NOMO-1 treated with DMSO at 0.1 percent for 48 hours (cell line): ENCODE measurements at regions not wholly inside any gene's neighbourhood (a gene's known extent, or its start where the extent isn't known, plus 50 kb on each side); places are given as distances from the start of the nearest gene placed in this dataset.
A peak's percentile ranks its signal among the peaks of the same experiment; 100 is the strongest.

ENCODE experiments used
- DNase-seq: peaks from one replicate; lab custom pipeline; 2025; ENCODE audit not compliant: unreplicated experiment; lab: John Stamatoyannopoulos, UW

DNA sequence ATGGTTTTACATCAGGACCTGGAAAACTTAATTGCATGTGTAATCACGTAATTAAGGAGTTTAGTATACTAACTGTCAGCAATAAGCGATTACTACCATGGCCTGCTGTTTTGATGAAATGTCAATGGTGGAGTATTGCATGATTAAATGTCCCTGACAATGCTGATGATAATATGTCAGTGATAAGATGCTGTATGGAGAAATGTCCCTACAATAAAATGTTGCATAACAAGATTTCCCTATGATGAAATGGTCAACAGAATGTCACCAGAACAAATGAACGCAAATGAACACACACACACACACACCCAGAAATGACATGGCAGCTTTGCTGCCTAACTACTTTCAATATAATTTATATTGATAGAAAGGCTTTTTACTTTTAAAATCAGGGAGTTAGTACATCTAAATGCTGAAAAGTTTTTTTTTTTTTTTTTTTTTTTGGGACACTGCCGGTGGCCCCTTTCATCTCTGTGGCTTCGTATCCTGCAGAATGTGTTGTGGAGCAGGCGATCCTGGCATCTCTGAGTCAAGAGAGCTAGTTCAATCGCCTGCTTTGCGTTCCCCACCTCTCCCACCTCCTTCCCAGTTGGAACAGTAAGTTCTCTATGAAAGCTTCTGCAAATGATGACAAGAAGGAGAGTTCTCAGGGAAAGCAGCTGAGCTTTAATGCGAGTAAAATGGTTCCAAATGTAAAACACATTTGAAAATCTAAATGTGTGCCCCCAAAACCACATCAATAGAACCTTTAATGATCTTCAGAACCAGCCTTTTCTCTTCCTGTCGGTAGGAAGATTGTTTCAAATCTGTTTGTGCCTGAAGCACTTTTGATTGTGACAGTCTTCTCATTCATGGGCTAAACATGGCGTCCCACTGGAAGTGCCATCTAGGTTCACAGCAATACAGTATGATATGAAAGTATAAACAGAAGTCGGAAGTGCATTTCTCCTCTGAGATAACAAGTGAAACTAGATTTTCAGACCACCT, 170.1 kb upstream of the GBE1 start:
- no peak for DNase-seq

DNA sequence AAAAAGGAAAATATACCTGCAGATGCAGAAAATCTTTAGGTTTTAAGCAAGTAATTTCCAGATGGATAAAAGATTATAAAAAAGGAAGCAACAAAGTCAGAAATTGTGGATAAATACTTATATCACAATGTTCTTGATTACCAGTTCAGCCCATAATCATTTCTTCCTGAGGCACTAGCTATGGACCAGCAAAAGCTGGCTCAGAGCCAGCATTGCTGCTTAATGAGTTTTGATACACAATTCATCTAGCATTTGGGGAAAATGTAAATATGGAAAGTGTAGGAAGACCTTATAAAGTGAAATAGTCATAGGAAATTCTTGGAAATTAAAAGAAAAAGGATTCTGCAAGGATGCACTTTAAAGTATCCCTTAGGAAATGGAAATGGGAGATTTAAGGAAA, 168.3 kb upstream of the GBE1 start:
- no peak for DNase-seq

DNA sequence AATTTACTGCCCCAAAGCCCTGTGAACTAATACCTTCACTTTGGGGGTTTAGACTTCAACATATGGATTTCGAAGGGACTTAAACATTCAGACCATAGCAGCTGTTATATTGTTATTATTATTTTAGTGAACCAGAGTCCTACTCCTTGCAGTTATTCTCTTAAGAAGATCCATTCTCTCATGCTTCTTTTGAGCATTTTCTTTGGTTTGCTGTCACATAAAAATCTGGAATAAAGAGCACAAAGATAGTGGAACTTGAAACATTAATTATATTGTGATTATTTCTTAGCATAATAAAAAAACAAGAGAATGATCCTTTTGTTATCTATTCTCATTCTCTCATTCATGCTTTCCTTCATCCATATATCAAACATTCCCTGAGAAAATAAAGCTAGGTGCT, 166.4 kb upstream of the GBE1 start:
- no peak for DNase-seq

DNA sequence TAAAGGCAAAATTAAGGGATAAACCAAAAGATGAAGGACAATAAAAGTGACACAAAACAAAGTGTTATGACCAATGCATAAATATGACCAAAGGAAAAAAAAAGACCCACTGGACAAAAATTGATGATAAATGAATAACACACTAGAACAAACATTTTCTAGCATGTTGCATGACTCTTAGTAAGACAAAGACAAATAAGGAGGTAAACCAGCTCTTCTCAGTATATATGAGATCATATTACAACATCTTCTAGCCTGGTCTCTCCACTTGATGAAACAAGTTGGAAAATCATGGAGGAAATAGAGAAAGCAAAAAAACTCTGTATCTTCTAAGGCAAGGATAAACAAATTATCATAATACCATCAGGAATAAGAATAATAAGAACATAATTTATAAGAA, 163.9 kb upstream of the GBE1 start:
- DNase-seq, result no peak

DNA sequence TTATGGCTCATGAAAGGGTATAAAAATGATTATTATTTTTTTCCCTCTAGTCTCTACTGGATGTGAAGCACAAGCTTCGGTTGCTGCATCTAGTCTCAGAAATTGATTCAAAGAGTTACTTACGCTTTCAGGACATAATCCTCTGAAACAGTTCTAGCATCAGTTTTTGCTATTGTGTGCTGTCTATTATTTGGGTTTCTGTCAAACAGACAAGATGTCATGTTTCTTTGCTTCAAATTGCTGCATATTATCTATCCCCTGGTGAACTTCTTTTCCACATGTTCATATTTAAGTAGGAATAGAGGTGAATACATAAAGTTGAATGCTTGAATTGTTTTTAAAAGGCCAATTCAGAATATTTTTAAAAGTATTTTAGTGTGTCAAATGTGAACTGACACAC, 161.6 kb upstream of the GBE1 start:
- DNase-seq, result no peak

DNA sequence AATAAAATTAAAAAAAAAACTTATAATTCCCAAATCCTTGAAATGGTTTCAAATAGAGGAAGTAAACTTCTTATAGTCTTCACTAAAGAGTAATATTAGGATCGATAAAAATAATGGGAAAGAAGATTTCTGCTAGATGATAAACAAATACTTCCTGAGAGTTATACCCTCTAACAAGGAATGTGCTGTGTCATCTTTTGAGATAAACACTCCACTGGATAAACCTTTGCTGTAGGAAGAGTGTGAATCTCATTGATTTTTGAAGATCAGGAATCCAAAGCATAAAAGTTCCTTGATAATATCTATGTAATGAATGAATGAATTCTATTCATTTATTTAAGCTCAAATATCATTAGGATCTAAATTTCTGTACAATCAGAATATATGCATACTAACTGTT, 161.0 kb upstream of the GBE1 start:
- DNase-seq, result no peak

DNA sequence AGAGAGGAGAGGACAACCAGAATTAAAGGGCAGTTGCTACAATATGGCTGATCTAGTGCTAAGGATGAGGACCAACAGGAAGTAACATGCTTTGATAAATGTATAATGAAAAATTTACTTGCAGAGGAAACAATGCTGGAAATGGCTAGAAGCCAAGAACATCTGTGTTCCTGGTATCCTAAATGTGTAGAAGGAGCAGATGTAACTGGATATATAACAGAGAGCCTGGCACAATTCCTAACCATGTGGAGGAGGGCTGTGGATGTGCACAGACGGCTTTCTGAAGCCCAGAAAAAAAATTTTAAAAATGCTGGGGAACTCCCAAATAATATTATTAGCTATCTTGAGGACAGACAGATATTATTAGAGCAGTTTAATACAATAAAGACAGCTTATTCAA, 159.4 kb upstream of the GBE1 start:
- no peak for DNase-seq

DNA sequence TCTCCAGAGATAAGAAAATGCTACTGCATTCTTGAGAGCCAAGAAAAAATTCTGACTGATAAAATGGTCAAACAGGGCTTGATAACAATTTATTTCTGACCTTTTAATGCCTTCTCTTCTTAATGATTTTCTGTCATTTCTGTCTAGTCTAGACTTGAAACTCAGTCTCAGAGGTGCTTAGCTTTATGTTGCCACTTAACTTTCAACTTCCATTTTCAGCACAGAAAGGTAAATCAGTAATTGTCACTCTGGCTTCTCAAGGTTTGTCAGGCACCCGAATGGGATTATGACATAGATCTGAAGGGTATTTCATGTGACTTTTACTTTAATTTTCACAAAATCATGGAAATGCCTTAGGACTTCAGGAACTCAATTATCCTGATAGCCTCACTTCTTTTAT, 155.4 kb upstream of the GBE1 start:
- no peak for DNase-seq

DNA sequence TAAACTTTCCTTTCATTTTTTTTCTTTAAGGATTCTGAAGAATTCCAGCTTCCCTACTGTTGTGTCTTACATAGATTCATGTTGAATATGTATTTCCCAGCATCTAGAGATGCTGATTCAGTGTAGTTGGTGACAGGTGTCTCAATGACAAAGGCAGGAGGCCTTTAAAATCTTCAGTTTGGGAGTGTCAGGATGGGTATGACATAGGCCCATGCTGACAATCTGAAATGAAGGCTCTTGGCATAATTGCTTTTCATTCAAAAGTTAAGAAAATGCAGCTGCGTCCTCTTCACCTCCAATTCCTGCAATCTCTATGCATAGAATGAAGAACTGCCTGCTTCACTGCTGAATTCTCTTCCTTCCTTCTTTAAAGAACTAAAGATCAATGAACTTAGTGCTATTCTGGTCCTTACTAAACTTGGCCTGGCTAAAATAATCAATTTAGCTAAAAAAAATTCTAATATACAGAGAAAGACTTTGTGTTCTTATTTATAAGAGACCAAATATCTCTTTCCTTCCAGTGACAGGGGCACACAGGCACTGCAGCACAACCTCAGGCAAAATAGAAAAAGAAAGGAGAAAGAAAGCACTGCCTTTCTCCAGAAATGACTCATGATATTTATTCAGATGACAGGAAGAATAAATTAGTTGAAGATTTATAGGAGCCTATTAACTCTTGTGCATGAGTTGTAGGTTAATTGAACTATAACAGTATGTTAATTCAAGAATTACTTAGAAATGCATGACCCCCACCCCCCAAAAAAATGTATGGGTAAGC, 152.6 kb upstream of the GBE1 start:
- no peak for DNase-seq

DNA sequence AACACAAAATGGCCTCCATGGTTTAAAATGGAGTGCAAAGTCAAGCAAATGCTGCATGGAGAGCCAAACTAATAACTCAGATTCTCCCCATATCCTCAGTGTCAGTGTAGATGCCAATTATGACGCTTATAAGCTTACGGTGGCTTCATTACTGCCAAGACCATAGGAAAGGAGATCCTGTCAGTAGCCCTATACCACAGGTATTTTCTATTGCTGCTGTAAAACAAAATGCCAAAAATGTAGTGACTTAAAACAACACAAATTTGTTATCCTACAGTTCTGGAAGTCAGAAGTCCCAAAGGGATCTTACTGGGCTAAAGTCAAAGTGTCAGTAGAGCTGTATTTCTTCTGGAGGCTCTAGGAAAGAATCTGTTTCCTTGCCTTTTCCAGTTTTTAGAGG, 149.8 kb upstream of the GBE1 start:
- DNase-seq, result no peak

DNA sequence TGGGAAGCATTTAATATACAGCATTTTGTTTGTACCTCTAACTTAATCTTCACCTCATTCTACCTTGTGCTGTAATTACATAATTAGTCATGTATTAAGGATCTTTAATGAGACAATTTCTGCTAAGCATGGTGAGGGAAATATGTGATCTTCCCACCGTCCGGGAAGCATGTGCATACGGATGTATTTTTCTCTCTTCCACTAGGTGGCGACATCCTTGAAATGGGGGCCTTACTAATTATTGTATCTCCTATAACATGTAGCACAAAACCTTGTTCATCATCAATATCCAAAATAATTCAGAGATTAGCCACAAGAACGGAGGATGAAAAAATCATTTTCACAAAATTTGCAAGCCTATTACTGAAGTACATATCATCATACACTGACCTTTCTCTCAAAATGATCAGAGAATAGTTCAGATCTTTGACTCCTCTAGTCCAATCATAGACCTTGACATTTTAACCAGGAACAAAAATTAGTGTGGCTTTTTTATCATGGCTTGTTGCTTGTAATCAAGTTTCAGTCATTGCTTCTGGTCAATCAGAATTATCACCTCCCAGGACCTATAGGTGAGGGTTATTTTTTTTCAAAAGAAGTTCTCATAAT, 148.9 kb upstream of the GBE1 start:
- no peak for DNase-seq

DNA sequence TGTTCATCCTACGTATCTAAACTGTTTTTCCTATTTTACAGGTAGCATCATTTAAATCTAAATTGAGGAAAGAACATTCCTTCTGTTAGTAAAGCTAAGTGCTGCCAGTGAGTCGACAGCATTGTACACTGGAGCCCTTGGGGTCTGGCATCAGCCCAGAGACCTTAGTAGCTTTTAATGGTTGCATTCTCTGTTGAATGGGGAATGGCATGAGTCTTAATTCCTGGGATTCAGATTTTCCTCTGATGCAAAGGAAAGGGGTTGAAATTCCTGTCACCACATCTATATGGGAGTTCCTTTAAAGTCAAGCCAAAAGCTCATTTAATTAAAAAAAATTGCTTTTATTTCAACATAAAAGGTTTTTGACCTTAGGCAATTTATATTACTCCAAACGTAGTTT, 148.4 kb upstream of the GBE1 start:
- DNase-seq, result no peak

DNA sequence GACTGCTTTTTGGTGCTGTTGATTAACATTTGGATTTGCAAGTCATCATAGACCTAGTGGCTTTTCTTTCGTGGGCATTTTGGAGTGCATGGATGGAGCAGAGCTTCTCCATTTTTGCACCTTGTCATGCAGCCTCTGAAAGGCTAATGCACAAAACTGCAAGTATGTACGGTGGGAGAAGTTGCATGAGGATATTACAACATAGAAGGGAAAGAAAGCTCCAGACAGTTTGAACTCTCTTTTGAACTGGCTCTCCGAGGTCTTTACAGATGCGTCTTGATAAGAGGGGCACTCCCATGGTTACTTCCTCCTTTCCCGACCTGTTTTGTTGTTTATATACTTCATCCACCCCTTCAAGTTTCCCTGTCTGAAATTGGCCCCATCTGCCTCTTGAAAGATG, 147.1 kb upstream of the GBE1 start:
- DNase-seq, result peak; percentile 54

DNA sequence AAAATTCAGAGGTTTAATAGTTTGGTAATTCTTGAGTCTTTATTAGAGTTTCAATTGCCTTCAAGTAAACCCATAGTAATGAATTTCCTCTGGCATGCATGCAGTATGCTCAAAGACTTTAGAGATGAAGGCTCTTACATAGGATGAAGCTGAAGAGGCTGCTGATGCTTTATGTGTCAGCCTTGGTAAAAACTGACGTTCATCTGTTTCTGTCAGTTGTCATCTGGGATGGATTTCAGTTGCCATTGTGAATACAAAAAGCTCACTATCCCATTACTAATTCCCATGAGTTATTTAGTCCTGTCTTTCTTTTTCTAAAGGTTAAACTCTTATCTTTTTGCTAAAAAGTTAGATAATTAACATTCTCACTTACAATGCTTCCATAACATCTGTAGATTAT, 136.9 kb upstream of the GBE1 start:
- DNase-seq, result no peak

DNA sequence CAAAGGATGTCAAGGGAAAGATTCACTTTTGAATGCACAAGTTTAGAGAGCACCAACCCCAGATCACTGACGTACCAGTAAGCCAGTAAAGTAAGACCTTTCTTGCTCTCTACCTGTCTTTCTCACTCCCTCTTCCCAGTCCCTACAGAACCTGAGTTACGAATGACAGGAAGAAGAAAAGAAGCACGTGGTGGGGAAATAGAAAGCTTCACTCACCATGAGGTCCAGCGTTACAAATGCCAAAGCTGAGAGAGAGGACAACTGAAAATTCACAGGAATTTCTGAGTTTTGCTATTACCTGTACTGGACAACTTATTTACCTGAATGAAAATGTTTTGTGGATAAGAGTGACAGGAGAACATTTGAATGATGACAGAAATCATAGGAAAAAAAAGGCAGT, 133.2 kb upstream of the GBE1 start:
- DNase-seq, result no peak

DNA sequence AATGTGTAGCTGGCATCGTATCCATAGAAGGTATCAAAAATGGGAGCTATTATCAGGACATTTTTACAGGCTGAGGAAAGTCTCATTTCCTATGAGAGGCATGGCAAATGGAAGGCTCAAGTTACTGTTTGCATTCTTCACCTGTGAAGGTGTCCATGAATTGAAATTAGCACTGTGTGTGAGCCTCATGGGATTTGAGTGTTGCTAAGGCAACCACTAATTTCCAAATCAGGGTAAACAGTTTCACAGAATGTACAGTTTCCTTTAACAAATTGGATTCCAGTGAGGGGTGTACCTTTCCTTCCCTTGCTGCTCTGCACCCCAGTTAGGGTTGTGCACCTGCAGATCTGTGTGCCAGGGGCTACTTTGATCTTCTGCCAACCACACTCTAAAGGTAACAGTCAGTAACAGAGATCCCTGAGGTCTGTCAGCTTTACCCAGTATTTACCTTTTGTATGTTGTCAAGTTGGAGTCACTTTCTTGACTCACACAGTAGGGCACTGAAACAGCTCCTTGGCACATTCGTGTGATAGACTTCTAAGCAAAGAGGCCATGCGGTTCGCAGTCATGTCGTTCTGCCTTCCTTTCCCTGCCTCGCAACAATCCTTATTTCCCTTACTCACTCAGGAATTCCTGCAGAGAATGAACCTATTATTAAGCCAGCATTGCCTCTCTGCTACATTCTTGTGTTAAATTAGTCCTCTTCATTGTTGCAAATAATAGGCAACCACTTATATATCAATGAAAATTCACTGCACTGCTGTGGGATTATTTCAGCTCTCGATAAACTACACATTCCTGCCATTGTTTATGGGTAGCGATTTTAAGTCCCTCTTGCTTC, 129.8 kb upstream of the GBE1 start:
- no peak for DNase-seq

DNA sequence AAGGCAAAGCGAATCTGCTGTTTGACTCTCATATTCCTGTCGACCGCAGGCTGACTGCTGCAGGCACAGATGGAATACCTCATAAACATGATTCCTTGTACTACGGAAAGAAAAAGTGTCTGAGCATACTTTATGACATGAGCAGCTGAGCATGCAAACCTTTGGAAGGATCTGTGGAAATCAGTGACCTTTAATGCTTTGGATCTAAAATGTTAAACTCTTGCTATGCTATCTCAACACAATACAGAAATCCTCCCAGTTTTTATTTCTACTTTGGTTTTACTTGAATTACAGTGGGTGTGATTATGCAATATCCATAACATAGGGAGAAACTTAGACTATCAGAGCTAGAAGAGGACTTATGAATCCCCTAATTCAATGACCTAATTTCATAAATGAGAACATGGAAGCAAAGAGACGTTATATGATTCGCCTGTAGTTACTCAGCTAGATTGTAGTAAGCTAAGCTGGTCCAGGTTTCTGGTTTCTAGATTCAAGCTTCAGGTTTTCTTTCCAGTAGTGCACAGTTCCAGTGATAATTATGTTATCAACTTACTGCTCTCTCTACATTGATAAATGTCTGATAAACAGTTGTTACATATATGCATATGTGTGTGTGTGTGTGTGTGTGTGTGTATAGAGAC, 127.6 kb upstream of the GBE1 start:
- DNase-seq, result no peak

DNA sequence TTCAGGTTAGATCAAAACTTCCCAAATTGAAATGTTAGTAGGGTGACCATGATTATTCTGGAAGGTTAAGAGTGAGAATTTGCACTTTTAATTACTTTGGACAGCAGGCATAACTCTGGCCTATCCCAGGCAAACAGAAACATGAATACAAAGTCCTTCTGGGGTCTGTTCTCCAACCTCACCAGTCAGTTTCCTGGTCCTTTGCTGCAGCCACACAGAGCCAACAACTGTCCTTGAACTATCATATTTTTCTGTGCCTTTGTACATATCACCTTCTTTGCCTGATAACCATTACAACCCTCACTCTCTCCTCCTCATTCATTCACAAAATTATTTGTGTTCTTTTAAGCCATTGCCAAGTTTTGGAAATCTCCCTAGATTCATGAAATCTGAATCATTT, 126.0 kb upstream of the GBE1 start:
- no peak for DNase-seq

DNA sequence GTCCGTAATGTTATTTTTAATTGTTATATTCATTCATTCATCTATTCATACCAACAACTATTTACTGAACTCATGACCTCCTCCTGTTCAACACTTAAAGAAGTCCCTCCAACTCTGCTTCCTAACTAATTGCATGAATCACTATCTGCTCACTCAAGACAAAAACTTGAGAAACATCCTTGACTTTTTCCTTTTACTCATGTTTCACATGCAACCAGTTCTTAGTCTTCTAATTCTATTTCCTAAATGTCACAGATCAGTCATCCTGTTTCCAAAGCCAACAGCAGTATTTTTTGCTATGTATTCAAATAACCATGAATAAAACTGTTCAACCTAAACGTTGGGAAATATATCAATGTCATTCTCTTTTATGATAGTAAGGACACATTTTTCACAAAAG, 124.6 kb upstream of the GBE1 start:
- DNase-seq, result no peak

DNA sequence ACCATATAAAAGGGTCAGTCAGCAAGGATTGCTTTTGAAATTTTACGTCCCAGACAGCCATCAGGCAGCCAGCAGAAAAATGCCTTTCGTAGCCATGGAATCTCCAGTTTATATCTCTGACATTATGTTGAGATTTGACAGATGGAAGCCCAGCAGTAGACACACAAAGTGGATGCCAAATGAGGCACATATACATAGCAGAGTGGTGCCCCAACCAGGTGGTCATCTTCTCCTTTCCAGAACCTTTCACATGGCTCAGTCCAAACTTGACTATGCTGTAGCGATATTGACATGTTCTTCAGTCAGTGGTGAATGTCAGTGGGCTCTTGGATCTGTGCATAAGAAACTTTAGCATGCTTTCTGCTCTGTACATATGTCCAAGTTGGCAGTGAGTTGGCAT, 123.3 kb upstream of the GBE1 start:
- no peak for DNase-seq

DNA sequence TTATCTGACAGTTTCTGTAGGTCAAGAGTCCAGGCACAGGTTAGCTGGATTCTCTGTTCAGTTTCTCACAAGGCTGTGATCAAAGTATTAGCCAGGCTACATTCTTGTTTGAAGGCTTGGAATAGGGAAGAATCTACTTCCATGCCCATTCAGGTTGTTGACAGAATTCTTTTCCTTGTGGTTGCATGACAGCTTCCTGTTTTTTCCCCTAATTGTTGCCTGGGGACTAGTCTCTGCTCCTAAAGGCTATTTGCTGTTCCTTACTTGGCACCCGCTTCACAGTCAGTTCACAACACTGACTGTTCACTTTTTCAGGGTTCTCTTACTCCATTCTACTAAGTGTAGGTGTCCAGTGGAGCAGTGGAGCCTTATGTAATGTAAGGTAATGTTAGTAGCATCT, 115.4 kb upstream of the GBE1 start:
- DNase-seq, result no peak
